ENCODE measurements at regions not wholly inside any gene's neighbourhood (a gene's known extent, or its start where the extent isn't known, plus 50 kb on each side); places are given as distances from the start of the nearest gene placed in this dataset.
A peak's percentile ranks its signal among the peaks of the same experiment; 100 is the strongest.

GRCh38 chr6:150761771-150762170 lies 103.7 kb upstream of the MTHFD1L start:
- no peak for DNase-seq
- 90 to 95% (median 92%) methylated on average over 3 of the region's 3 CpGs for WGBS, 5 donors
- Histone ChIP-seq H3K36me3 (no peaks in the 10 kb centered on the region), H3K27me3 (no peaks in the 10 kb centered on the region), H3K4me1 (peaks cover 0 to 10% (median 5%) of the 10 kb centered on the region in 4 donors), H3K4me3 (no peak overlapping the region), H3K27ac (no peak overlapping the region), H3K9me3 (no peaks in the 10 kb centered on the region)
- TF ChIP-seq CTCF (IDR thresholded peaks at IDR 0.05) (no peak), POLR2A (IDR thresholded peaks at IDR 0.05) (no peak), EP300 (IDR thresholded peaks at IDR 0.05) (no peak), POLR2AphosphoS5 (IDR thresholded peaks at IDR 0.05) (no peak)
- intact Hi-C loops (cut with DNase I; ENCODE audit: low total_unique reads), result no loop called here

GRCh38 chr6:150764334-150765066 lies 101.0 kb upstream of the MTHFD1L start:
- H3K27me3 ChIP-seq, result no peaks in the 10 kb centered on the region
- no peaks in the 10 kb centered on the region for H3K9me3 ChIP-seq
- no peak overlapping the region for H3K4me3 ChIP-seq
- intact Hi-C loops (cut with DNase I; ENCODE audit: low total_unique reads), result no loop called here
- peak in 1 of 2 donors; percentile 30 for DNase-seq
- no peak overlapping the region for H3K27ac ChIP-seq
- peaks cover 0 to 3% (median 0%) of the 10 kb centered on the region in 4 donors for H3K36me3 ChIP-seq
- TF ChIP-seq EP300 (IDR thresholded peaks at IDR 0.05), result no peak
- TF ChIP-seq POLR2AphosphoS5 (IDR thresholded peaks at IDR 0.05), result no peak
- TF ChIP-seq CTCF (IDR thresholded peaks at IDR 0.05), result no peak
- TF ChIP-seq POLR2A (IDR thresholded peaks at IDR 0.05), result no peak
- WGBS, 5 donors, result 68 to 75% (median 71%) methylated on average over 10 of the region's 10 CpGs
- H3K4me1 ChIP-seq, result peaks cover 0 to 17% (median 6%) of the 10 kb centered on the region in 4 donors

GRCh38 chr6:150765067-150765764 lies 100.3 kb upstream of the MTHFD1L start:
- DNase-seq, result no peak
- H3K4me1 ChIP-seq, result peaks cover 0 to 17% (median 6%) of the 10 kb centered on the region in 4 donors
- intact Hi-C loops (cut with DNase I; ENCODE audit: low total_unique reads), result no loop called here
- H3K4me3 ChIP-seq, result no peak overlapping the region
- H3K27me3 ChIP-seq, result no peaks in the 10 kb centered on the region
- no peak overlapping the region for H3K27ac ChIP-seq
- no peaks in the 10 kb centered on the region for H3K9me3 ChIP-seq
- WGBS, 5 donors, result 65 to 87% (median 83%) methylated on average over 10 of the region's 10 CpGs
- TF ChIP-seq POLR2A (IDR thresholded peaks at IDR 0.05), result no peak
- TF ChIP-seq EP300 (IDR thresholded peaks at IDR 0.05), result no peak
- no peak for TF ChIP-seq CTCF (IDR thresholded peaks at IDR 0.05)
- TF ChIP-seq POLR2AphosphoS5 (IDR thresholded peaks at IDR 0.05), result no peak
- peaks cover 0 to 3% (median 0%) of the 10 kb centered on the region in 4 donors for H3K36me3 ChIP-seq

- Histone ChIP-seq H3K27ac (peak overlapping the region in 1 of 5 donors; percentile 5), H3K4me1 (peaks cover 0 to 17% (median 6%) of the 10 kb centered on the region in 4 donors), H3K4me3 (no peak overlapping the region), H3K36me3 (peaks cover 0 to 3% (median 0%) of the 10 kb centered on the region in 4 donors), H3K27me3 (no peaks in the 10 kb centered on the region), H3K9me3 (no peaks in the 10 kb centered on the region)
- peak in 1 of 2 donors; percentile 42 for DNase-seq
- intact Hi-C loops (cut with DNase I; ENCODE audit: low total_unique reads), result no loop called here
- no peak for TF ChIP-seq EP300 (IDR thresholded peaks at IDR 0.05)
- TF ChIP-seq POLR2A (IDR thresholded peaks at IDR 0.05), result no peak
- no peak for TF ChIP-seq CTCF (IDR thresholded peaks at IDR 0.05)
- no peak for TF ChIP-seq POLR2AphosphoS5 (IDR thresholded peaks at IDR 0.05)
- WGBS, 5 donors, result 66 to 80% (median 69%) methylated on average over 7 of the region's 7 CpGs
Observed at GRCh38 chr6:150766201-150766997, 99.1 kb upstream of the MTHFD1L start.

Measured in stomach (tissue), 8 donors.